SK-N-DZ (cell line): ENCODE measurements at regions not wholly inside any gene's neighbourhood (a gene's known extent, or its start where the extent isn't known, plus 50 kb on each side); places are given as distances from the start of the nearest gene placed in this dataset.

Experiments used
- DNase-seq: peaks from one replicate; pipeline ENCODE4 v3.0.0-alpha.2; 2015; ENCODE audit warnings: low spot score

GRCh38 chr19:28486473-28486872, 726.5 kb downstream of the UQCRFS1 start:
- no peak for DNase-seq

- DNase-seq = no peak
Measured at GRCh38 chr19:28485292-28485691, 727.7 kb downstream of the UQCRFS1 start.

- no peak for DNase-seq
Measured at GRCh38 chr19:28483197-28483596, 729.8 kb downstream of the UQCRFS1 start.

DNA sequence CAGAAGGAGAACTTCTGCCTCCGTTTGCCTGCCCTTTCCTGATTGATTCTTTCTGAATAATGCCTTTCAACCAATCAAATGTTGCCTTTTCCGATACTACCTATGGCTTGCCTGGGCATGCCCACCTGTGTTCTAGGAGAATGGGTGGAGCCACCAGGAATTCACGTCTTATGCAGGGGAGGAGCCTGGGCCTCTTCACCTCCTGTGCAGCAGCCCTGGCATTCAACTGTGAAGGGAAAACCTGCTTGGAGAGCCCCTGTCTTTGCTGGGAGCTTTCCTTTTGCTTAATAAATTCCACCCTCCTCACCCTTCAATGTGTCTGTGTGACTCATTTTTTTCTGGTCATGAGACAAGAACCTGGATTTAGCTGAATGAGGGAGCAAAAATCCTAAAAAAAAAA, 730.7 kb downstream of the UQCRFS1 start:
- DNase-seq = no peak

GRCh38 chr19:28481674-28482073, 731.3 kb downstream of the UQCRFS1 start:
- no peak for DNase-seq

- DNase-seq = no peak
Measured at GRCh38 chr19:28475525-28475924, 737.4 kb downstream of the UQCRFS1 start.

- no peak for DNase-seq
Measured at GRCh38 chr19:28472843-28473242, 740.1 kb downstream of the UQCRFS1 start.

- no peak for DNase-seq
Measured at GRCh38 chr19:28471731-28472510, 741.0 kb downstream of the UQCRFS1 start.

- no peak for DNase-seq
Measured at GRCh38 chr19:28469544-28469943, 743.4 kb downstream of the UQCRFS1 start.

- DNase-seq = no peak
Measured at GRCh38 chr19:28468701-28469459, 744.1 kb downstream of the UQCRFS1 start.

GRCh38 chr19:28466107-28467045, 746.6 kb downstream of the UQCRFS1 start:
- peak; percentile 12 for DNase-seq

DNA sequence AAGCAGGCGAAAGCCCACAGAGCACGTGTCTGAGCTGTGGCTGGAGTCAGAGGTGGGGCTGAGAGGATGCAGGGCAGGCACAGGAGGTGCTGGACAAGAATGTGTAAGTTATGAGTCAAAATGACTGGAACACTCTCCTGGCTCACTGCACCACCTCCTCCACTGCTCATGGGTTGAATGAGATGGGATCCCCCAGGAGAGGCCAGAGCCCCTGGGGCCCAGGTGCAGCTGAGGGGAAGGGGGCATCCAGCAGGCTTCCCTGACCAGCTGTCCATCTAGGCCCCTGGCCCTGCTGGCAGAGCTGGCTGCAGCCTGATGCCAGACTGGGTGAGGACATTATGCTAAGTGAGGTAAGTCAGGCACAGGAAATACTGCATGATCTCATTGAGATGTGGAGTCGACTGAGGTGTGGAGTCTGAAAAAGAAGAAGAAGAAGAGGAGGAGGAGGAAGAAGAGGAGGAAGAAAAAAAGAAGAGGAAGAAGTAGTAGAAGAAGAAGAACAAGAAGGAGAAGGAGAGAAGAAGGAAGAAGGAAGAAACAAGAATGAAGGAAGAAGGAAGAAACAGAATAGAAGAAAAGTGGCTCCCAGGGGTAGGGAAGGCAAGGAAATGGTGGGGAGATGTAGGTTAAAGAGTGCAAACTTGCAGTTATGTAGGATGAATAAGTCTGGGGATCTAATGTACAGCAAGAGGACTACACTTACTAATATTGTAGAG, 747.4 kb downstream of the UQCRFS1 start:
- no peak for DNase-seq

DNA sequence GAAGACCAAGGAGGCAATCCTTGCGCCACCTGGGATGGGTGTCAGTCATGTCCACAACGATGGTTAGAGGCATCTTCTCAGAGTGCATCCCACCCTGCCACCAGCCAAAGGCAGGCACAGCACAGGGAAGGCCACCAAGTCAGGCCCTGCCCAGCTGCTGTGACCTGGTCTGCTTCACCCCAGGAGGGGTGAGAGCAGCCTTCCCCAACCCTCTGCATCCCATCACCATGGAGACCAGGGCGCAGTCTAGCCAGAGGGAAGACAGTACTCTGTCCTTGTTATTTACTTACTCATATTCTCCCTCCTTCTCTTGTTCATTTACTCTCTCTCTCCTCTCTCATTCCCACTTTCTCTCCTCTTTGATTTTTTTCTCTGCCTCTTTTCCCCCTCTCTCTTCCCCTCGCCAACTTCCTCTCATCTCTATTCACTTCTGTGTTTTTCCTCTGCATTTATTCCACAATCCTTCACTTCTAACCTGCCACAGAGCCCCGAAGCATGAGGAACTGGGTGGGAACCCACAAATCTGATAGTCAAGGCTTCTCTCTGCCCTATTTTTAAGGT, 749.4 kb downstream of the UQCRFS1 start:
- no peak for DNase-seq

DNA sequence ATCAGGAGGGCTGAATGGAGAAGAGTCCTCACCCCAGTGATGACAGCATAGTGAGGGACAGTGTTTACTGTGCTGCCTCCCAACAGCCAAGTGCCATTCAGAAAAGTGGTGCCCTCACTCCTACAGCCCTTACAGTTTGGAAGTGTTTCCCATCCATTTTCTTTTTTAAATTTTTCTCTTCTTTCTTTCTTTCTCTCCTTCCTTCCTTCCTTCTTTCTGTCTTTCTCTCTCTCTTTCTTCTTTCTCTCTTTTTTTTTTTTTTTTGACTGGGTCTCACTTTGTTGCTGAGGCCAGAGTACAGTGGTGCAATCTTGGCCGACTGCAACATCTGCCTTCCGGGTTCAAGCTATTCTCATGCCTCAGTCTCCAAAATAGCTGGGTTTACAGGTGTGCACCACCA, 755.3 kb downstream of the UQCRFS1 start:
- DNase-seq = no peak

GRCh38 chr19:28456708-28457320, 756.1 kb downstream of the UQCRFS1 start:
- DNase-seq = no peak

DNA sequence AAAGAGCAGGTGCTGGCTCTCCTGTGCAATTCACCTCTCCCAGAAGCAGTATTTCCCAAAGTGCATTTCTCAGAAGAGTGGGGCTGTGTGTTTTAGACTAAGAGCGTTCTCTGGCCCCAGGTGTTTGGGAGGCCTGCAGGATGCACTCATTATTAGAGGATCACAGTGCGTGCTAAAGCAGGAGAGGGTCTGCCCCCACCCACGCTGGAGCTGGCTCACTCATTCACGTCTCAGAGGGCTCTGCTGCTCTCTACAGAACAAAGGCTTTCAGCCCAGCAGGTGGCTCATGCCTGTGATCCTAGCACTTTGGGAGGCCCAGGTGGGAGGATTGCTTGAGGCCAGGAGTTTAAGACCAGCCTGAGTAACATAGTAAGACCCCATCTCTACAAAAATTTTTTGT, 756.7 kb downstream of the UQCRFS1 start:
- DNase-seq = no peak

- DNase-seq = no peak
Measured at GRCh38 chr19:28454083-28454482, 758.9 kb downstream of the UQCRFS1 start.

GRCh38 chr19:28453420-28453819, 759.5 kb downstream of the UQCRFS1 start:
- no peak for DNase-seq

GRCh38 chr19:28449803-28450202, 763.1 kb downstream of the UQCRFS1 start:
- DNase-seq = no peak

GRCh38 chr19:28446511-28446910, 766.4 kb downstream of the UQCRFS1 start:
- DNase-seq = no peak
